Bronchial epithelial cell (primary cell): ENCODE measurements at regions not wholly inside any gene's neighbourhood (a gene's known extent, or its start where the extent isn't known, plus 50 kb on each side); places are given as distances from the start of the nearest gene placed in this dataset.
"Not testable (repeated sequence)": the region's sequence is repeated elsewhere in the genome, so short reads cannot be mapped to it uniquely, and the experiment has no call there.

Experiments
- DNase-seq: peaks from one replicate; pipeline ENCODE4 v3.0.0-alpha.2; 2010; ENCODE audit warnings: low read depth
- FAIRE-seq: peaks from 2 replicates; lab custom pipeline; 2011; peaks lifted over from hg19 to GRCh38; lab: Jason Lieb, UNC
- H3K27me3 ChIP-seq: 2 replicates; pipeline ENCODE4 v1.5.1; 2011; ENCODE audit warnings: low read length; ENCODE audit not compliant: control insufficient read depth, insufficient read depth
- H3K36me3 ChIP-seq: 2 replicates; pipeline ENCODE4 v1.5.1; 2011; ENCODE audit warnings: low read length; ENCODE audit not compliant: control insufficient read depth, insufficient read depth
- H3K4me3 ChIP-seq: 2 replicates; pipeline ENCODE4 v1.5.1; 2011; ENCODE audit warnings: mild to moderate bottlenecking, low read depth, low read length, control low read depth
- CTCF ChIP-seq: IDR thresholded peaks from 2 replicates; pipeline ENCODE4 v1.5.1; 2011; ENCODE audit warnings: mild to moderate bottlenecking, moderate library complexity, low read length, control low read depth, inconsistent platforms; ENCODE audit not compliant: insufficient read depth, severe bottlenecking

GRCh38 chr6:144383336-144383735 lies 98.2 kb downstream of the UTRN start:
- no peak for TF ChIP-seq CTCF
- H3K36me3 ChIP-seq, result no peaks in the 10 kb centered on the region
- no peak for FAIRE-seq
- H3K27me3 ChIP-seq, result no peaks in the 10 kb centered on the region
- no peak for DNase-seq
- H3K4me3 ChIP-seq, result no peak overlapping the region

GRCh38 chr6:144384427-144384826 lies 99.3 kb downstream of the UTRN start:
- Histone ChIP-seq H3K4me3 (no peak overlapping the region), H3K27me3 (no peaks in the 10 kb centered on the region), H3K36me3 (no peaks in the 10 kb centered on the region)
- FAIRE-seq (no peak), DNase-seq (no peak)
- no peak for TF ChIP-seq CTCF

- not testable (repeated sequence) for H3K36me3 ChIP-seq, H3K27me3 ChIP-seq, FAIRE-seq, DNase-seq, H3K4me3 ChIP-seq
Measured at GRCh38 chr6:144389474-144389873, 104.3 kb downstream of the UTRN start.

GRCh38 chr6:144390202-144390601 lies 105.1 kb downstream of the UTRN start:
- FAIRE-seq (no peak), DNase-seq (no peak)
- no peak for TF ChIP-seq CTCF
- no peaks in the 10 kb centered on the region for H3K36me3 ChIP-seq
- H3K27me3 ChIP-seq, result no peaks in the 10 kb centered on the region
- H3K4me3 ChIP-seq, result no peak overlapping the region

GRCh38 chr6:144390886-144391285 lies 105.8 kb downstream of the UTRN start:
- no peak for TF ChIP-seq CTCF
- H3K4me3 ChIP-seq, result no peak overlapping the region
- H3K27me3 ChIP-seq, result no peaks in the 10 kb centered on the region
- DNase-seq (no peak), FAIRE-seq (no peak)
- no peaks in the 10 kb centered on the region for H3K36me3 ChIP-seq

GRCh38 chr6:144392536-144392935 lies 107.4 kb downstream of the UTRN start:
- H3K36me3 ChIP-seq, result no peaks in the 10 kb centered on the region
- no peaks in the 10 kb centered on the region for H3K27me3 ChIP-seq
- no peak for DNase-seq
- no peak for FAIRE-seq
- no peak for TF ChIP-seq CTCF
- no peak overlapping the region for H3K4me3 ChIP-seq
